HT-29 (cell line): ENCODE measurements at regions not wholly inside any gene's neighbourhood (a gene's known extent, or its start where the extent isn't known, plus 50 kb on each side); places are given as distances from the start of the nearest gene placed in this dataset.

Experiments used
- DNase-seq: peaks from one replicate; pipeline ENCODE4 v3.0.0-alpha.2; 2015; ENCODE audit warnings: low spot score

- no peak for DNase-seq
Measured at GRCh38 chr15:62798536-62798935, 244.0 kb upstream of the TPM1 start.

- no peak for DNase-seq
Measured at GRCh38 chr15:62799037-62799436, 243.5 kb upstream of the TPM1 start.

GRCh38 chr15:62799919-62800318 lies 242.6 kb upstream of the TPM1 start:
- DNase-seq: no peak

- DNase-seq: no peak
Measured at GRCh38 chr15:62802612-62803011, 239.9 kb upstream of the TPM1 start.

- DNase-seq: no peak
Measured at GRCh38 chr15:62803856-62804400, 238.6 kb upstream of the TPM1 start.

- DNase-seq: no peak
Measured at GRCh38 chr15:62805502-62805901, 237.0 kb upstream of the TPM1 start.

GRCh38 chr15:62807539-62808130 lies 234.9 kb upstream of the TPM1 start:
- DNase-seq: no peak

- DNase-seq: no peak
Measured at GRCh38 chr15:62809115-62809967, 233.2 kb upstream of the TPM1 start.

- no peak for DNase-seq
Measured at GRCh38 chr15:62809968-62810260, 232.6 kb upstream of the TPM1 start.

- no peak for DNase-seq
Measured at GRCh38 chr15:62812515-62812835, 230.1 kb upstream of the TPM1 start.

GRCh38 chr15:62816342-62817069 lies 226.0 kb upstream of the TPM1 start:
- no peak for DNase-seq

- DNase-seq: no peak
Measured at GRCh38 chr15:62818691-62819090, 223.9 kb upstream of the TPM1 start.

- peak; percentile 88 for DNase-seq
Measured at GRCh38 chr15:62821384-62822131, 221.0 kb upstream of the TPM1 start.

GRCh38 chr15:62822228-62822627 lies 220.3 kb upstream of the TPM1 start:
- no peak for DNase-seq

- no peak for DNase-seq
Measured at GRCh38 chr15:62823561-62823960, 219.0 kb upstream of the TPM1 start.

- no peak for DNase-seq
Measured at GRCh38 chr15:62824111-62825015, 218.2 kb upstream of the TPM1 start.

GRCh38 chr15:62825191-62825590 lies 217.4 kb upstream of the TPM1 start:
- no peak for DNase-seq

GRCh38 chr15:62826561-62826960 lies 216.0 kb upstream of the TPM1 start:
- no peak for DNase-seq

- peak; percentile 9 for DNase-seq
Measured at GRCh38 chr15:62828364-62828763, 214.2 kb upstream of the TPM1 start.

- no peak for DNase-seq
Measured at GRCh38 chr15:62832231-62832630, 210.3 kb upstream of the TPM1 start.

- DNase-seq: no peak
Measured at GRCh38 chr15:62833646-62834045, 208.9 kb upstream of the TPM1 start.
